ENCODE measurements at regions not wholly inside any gene's neighbourhood (a gene's known extent, or its start where the extent isn't known, plus 50 kb on each side); places are given as distances from the start of the nearest gene placed in this dataset.

DNA sequence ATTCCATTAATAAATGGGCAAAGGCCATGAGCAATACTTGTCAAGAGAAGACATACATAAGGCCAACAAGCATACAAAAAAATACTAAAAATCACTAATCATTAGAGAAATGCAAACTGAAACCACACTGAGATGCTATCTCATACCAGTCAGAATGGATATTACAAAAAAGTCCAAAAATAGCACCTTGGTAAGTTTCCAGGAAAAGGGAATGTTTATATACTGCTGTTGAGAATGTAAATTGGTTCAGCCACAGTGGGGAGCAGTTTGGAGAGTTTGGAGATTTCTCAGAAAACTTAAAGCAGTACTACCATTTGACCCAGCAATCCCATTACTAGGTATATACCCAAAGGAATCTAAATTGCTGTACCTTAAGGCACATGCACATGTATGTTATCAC is 467.7 kb downstream of the CDH11 start:
- no peak for DNase-seq (ENCODE audit: low read depth in 2 of 2)

DNA sequence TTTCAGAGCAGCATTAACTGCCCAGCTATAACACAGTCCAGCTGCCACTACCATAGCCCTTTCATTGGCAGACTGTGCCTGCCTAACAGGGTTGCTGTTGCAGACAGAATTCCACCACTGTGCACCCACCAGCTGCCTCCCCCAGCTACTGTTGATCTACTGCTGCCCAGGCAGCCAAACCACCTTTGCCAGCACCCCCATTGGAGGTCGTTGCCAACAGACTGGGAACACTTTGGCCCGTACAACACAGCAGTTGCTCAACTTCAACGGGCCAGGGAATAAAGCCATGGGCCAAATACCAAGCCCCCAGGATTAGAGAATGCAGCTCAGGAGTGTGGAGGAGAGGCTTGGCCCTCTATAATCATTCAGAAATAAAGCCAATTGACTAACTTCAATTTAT is 473.6 kb downstream of the CDH11 start:
- DNase-seq (ENCODE audit: low read depth in 2 of 2), result no peak

DNA sequence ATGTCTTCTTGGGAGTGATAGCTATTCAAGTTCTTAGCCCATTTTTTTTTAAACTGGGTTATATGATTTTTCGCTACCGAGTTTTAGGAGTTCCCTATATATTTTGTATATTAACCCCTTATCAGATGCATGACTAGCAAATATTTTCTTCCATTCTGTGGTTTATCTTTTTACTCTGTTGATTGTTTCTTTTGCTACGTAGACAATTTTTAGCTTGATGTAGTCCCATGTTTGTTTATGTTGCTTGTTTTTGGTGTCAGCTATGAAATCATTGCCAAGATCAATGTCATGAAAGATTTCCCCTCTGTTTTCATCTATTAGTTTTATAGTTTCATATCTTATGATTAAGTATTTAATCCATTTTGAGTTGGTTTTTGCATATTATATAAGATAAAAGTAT is 480.5 kb downstream of the CDH11 start:
- DNase-seq (ENCODE audit: low read depth in 2 of 2), result no peak

DNA sequence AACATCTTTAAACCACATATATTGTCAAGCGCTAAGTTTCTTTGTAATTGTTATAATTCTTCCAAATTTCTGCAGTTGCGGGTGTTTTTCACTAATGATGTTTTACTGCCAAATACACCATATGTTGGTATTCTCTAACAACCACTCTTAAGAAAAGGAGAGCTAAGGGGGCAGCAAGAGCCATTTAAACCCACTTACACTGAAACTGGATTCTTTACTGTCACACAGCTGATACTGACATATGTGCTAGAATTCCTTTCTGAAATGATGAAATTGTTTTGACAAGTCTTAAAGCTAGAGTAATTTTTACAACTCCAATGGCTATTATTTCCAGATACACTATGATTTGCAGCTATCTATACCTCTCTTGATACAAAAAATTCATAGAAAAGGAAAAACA is 483.1 kb downstream of the CDH11 start:
- DNase-seq (ENCODE audit: low read depth in 2 of 2), result no peak

DNA sequence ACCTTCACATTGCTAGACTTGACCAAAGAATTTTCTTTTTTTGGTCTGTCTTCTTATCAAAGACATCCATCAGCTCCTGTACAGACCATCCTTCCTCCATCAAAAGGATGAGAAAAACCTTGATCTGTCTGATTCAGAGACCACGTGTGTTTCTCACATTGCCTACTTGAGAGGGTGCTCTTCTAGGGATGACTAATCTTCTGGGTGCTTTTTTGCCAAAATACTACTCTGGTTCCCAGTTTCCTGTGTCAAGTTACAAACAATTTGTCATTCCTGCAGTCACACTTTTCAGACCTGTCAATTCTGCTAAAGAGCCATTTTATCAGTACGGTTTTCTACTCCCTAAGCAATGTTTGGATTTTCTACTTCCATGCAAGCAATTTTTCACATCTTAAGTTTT is 492.2 kb downstream of the CDH11 start:
- no peak for DNase-seq (ENCODE audit: low read depth in 2 of 2)

DNA sequence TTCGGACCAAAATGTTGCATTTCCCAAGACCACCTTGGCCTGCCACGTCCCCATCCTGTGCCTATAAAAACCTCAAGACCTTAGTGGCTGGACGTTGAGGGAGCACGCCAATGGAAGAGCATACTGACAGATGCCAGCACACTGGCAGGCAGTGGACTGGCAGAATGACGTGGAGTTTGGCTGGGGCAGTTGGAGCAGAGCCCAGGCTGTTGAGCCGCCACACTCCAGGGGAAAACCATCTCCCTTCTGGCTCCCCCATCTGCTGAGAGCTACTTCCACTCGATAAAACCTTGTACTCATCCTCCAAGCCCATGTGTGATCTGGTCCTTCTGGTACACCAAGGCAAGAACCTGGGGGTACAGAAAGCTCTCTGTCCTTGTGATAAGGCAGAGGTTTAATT is 494.1 kb downstream of the CDH11 start:
- no peak for DNase-seq (ENCODE audit: low read depth in 2 of 2)

DNA sequence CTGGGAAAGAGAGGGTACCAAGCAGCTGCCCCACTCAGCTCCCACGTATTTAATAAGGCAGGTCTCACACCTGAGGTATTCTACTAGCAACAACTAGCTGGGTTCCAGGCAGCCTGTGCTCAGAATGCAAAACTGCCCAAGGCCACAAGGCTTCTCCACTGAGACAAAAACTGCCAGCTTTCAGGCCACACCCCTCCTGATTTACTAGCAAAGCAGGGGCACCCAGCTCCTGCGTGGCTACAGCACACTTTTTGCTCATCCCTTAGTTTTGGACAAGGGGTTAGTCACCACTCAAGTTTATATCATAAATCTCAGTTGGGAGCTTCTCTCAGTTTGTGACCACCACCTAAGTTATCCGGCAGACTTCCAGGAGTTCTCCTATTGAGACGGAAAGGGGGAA is 494.6 kb downstream of the CDH11 start:
- DNase-seq (ENCODE audit: low read depth in 2 of 2), result no peak

DNA sequence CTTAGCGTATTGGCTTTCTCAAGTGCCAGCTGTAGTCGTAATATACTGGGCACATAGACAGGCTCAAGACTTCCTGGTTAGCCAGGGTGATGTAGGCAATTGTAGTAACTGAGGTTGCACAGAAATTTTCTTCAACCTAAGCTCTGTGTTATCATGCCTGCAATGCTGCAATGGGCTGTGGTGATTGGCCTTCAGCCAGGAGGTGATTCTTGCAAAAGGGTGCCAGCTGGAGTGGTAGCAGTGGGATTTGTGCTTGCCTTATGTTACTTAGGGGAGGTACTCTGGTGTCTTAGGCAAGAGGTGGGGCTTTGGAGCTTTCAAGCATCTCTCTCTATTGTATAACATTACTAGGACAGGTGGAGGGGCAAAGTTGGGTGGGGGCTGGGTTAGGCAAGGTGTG is 495.1 kb downstream of the CDH11 start:
- no peak for DNase-seq (ENCODE audit: low read depth in 2 of 2)

DNA sequence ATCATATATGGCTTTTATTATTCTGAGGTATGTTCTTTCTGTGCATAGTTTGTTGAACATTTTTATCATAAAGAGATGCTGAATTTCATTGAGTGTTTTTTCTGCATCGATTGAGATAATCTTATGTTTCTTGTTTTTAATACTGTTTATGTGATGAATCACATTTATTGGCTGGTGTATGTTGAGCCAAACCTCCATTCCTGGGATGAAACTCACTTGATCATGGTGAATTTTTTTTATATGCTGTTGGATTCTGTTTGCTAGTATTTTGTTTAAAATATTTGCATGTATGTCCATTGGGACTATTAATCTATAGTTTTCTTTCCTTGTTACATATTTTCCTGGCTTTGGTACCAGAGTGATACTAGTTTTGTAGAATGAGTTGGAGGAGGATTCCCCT is 500.2 kb downstream of the CDH11 start:
- no peak for DNase-seq (ENCODE audit: low read depth in 2 of 2)

DNA sequence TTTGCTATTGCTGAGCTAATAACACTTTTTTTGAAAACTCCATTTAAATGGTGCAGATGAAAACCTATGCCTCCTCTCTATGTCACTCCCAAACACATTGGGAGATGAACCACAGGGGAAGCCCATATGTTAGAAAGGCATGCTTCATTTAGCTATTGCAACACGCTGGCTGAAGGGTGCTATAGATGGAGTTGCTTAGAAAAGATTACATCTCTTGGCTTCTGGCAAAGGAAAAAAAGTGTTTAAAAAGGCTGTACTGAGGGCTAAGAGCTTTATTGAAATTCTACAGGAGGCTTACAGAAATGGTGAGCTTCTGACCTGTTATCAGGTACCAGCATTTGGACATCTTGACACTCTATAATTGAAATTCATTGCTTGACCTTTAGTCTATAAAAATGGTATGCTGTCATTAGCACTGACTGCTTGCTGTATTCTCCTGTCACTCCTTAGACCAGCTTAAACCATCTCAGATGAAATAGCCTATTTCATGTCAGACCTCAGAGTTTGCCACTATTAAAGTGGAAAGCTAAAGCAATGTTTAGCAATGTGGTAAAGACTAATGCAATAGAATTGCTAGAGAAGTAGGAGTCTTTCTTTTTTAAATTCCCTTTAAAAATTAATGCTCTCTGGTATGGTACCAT is 503.9 kb downstream of the CDH11 start:
- DNase-seq (ENCODE audit: low read depth in 2 of 2), result no peak

DNA sequence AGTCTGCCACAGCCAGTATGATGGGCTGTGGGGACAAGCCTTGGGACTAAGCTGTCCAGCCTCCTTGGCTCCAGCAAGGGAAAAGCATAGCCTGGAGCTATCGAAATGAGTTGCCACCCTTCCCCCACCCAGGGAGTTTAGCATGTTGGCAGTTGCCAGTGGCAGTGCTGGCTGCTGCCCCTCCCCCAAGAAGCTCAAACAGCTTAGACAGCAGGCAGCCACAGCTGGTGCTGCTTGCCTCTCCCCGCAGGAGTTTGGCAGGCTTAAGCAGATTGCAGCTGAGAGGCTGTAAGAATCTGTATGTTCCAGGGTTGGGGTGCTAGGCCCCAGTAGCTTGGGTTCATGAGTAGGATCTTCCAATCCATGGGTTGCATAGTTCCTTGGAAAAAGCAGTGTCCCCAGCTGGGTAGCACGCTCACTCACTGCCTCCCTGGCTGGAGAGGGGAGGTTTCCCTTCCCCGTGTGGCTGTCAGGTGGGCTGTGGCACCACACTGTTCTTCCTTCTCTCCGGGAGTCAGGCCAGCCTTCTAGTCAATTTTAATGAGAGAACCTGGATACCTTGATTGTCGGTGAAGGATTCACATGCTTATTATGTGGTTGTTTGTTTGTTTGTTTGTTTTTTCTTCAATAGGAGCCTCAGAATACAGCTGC is 506.1 kb downstream of the CDH11 start:
- DNase-seq (ENCODE audit: low read depth in 2 of 2), result no peak

DNA sequence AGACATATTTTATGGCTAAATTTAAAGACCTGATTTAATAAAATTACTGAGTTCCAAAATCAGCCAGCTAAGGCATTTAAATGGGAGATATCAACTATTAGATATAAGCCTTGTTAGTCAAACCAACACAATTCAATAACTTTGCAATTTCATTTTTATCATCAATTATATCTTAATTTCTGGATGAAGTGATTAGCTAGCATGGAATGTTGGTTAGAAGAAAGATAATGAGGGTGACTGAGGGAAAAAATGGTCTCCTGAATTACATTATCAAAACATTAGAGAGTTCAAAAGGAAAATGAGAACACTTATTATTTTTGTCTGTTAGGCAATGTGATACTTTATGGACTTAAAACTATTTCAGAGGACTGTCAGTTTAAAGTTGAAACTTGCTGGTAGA is 525.7 kb downstream of the CDH11 start:
- DNase-seq (ENCODE audit: low read depth in 2 of 2), result no peak

DNA sequence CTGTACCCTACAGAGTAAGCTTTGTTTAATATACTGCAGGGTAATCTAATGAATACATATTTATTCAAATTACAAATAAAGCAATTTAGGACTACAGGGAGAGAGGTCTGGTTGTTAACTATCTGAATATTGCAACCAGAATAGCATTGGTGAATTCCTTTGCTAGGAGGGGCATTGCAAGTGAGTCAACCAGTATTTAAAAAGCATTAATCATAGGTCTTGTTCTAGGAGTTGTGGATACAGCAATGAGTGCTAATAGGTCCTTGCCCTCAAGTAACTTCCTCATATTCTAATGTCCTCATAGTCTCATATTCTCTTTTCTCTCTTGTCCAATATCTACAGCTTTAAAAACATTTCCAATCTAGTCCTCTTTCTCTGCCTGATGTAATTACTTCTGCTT is 531.4 kb downstream of the CDH11 start:
- DNase-seq (ENCODE audit: low read depth in 2 of 2), result no peak

DNA sequence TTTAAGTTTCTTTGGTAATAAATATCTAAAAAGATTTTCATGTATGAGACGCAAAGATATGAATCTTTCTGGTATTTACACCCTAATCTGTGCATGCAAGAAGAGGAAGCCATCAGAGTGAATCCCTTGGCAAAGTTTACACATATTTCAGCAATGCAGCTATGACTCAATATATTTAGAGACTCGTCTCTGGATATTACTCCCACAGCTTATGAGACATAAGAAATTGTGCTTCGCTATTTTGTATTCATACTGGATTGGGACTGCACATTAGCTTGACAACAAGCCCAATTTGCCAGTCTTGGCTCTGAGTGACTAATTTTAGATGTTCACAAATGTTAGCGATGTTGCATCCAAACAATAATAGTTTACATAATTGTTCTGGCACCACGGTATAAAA is 532.0 kb downstream of the CDH11 start:
- no peak for DNase-seq (ENCODE audit: low read depth in 2 of 2)

DNA sequence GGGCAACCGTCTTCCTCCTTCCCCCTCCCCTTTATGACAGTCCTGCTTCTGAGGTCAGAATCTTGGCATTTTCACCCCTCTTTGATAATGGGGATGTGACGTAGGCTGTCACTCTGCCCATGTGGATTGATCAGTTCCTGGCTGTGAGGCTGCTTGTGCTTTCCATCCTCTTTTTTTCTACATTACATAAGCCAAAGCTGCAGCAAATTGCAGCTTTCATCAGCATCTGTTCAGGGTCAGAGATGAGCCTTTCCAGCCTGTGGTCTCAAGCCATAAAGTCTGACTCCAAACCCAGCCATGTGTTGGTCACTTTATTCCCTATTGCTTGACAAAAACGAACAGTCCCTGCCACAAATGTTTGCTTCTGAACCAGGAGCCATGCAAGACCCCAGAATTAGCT is 535.1 kb downstream of the CDH11 start:
- DNase-seq (ENCODE audit: low read depth in 2 of 2), result no peak

DNA sequence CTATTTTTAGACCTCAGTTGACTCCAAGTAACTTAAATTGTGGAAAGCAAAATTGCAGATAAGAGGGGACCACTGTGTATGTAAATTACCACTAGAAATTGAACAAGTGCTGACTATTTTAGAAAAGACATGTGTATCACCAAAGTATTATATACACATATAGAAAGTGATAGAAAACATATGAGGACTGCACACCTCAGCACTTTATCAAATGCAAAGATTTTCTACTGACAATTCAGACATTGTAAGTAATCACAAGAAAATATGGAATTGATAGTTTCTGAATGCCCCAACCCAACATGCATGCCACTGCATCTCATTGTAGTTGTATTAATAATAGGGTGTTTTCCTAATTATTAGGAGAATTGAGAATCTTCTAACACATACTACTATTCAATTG is 536.5 kb downstream of the CDH11 start:
- no peak for DNase-seq (ENCODE audit: low read depth in 2 of 2)

DNA sequence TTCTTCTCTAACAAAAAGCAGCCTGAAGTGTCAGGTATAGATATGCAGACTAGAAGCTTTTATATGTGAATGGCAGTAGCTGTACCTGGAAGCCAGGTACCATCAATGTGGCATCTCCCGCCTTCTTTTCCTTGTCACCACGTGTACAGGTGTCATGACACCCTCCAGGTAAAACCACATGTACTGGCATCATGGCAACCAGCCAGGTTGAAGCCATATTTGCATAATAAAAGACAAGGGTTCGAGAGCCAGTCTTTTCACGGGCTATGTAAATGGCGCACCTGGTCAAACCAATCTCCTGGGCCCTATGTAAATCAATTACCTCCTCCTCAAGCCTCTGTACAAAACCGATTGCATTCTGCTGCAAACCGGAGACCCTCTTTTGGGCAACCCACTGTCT is 541.3 kb downstream of the CDH11 start:
- DNase-seq (ENCODE audit: low read depth in 2 of 2), result no peak

DNA sequence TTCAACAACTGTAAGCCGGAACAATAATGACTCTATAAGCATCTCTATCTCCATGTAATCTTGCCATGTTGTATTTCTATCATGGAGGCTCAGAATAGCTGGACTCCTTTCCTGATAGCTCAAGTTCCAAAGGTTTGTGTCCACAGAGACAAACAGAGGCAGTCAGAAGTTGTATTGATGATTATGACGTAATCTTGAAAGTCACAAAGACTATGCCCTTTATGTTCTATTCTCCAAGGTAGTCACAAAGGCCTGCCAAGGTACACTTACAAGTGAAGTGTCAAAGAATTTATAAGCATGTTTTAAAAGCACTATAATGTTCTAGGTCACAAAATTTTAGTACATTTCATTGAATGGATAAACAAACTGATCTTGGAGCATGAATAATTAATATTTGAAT is 542.2 kb downstream of the CDH11 start:
- DNase-seq (ENCODE audit: low read depth in 2 of 2), result no peak

DNA sequence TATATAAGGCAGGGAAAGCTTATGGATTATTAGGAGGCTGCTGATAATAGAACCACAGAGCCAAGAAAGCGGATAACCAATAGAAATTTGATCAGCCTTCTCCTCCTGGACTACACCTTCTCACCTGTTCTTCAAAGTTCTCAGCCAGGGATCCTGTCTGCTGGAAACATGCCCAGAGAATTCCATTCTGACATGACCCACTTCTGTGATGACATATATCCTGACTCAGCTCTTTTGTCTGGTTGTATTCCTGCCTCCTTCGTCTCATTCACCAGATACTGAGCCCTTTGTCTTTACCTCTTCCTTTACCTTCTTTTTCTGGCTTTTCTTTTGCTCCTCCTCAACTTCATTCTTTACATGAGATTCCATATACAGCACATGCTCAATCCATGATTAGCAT is 576.1 kb downstream of the CDH11 start:
- DNase-seq (ENCODE audit: low read depth in 2 of 2), result no peak

DNA sequence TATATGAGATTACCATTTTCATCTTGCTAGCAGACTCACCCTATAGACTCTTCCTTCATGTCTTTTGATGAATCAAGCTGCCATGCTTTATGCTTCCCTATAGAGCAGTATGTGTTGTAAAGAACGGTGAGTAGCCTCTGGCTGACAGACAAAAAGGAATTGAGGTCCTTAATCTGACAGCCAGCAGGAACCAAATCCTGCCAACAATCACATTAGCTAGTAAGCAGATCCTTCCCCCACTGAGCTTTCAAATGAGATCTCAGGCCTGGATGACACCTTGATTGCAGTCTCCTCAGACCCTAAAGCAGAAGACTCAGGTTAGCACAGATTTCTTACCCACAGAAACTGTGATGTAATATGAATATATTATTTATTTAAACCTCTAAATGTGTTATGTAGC is 577.0 kb downstream of the CDH11 start:
- no peak for DNase-seq (ENCODE audit: low read depth in 2 of 2)

DNA sequence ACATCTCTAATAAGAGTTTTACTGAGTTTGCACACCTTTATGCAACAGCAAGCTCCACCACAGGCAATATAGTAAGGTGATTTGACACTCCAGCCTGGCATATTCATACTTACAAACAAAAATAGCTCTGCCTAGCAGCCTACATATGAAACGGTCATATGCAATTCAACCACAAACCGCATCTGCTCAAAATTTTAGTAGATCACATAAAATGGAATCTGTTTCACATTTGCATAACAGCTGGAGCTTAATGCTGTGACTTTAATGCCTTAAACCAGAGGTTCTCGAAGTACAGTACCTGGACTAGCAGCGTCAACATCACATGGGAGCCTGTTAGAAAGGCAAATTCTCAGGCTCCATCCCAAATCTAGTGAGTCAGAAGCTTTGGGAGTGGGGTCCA is 578.4 kb downstream of the CDH11 start:
- no peak for DNase-seq (ENCODE audit: low read depth in 2 of 2)

DNA sequence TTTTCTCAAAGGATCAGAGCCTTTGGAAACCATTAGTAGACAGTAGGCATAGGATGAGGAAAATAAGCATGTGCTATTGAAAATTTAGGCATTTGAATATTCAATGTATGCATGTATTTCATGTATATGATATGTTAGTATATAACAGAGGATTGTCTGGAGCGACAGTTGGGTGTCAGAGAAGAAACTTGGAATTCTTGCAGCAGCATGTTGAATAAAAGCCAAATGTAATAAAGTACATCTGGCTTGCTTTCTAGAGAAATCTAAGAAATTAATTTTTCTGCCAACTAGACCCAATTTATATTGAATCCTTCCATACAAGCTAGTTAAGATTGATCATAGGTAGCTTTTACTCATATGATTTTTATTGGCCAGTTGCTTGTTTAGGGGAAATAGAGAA is 578.8 kb downstream of the CDH11 start:
- no peak for DNase-seq (ENCODE audit: low read depth in 2 of 2)

DNA sequence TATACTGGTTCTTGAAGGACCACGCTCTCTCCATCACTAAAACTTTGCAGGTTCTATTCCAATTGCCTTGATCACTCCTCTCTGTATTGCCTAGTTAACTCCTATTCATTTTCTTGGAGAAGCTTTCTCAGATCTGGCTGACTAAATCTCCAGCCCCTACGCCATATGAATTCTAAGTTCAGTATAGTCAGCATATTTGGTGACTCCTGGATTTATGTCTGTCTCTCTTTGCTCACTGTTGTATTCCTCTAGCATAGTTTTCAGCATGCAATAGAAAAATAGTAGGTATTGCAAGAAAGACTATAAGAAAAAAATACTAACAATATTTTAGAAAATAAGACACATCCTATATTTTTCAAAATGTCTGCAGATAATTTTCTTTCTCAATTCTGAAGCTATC is 579.7 kb downstream of the CDH11 start:
- DNase-seq (ENCODE audit: low read depth in 2 of 2), result no peak

DNA sequence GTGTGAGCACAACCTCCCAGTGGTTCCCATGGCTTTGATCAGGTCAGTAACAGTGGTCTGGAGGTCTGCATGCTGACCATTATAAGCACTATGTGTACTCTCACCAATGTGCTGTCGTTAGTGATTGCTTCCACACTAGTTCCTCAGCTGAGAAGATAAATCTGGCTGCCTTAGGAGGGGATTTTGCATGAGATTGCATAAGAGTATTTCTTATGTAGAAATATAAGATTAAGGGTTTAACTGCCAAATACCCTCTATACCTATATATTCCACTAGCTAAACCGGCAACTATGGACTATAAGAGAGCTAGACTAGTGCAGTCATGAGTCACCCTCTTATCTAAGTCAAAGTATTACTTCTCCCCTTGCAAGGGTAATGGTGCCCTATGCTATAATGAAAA is 580.2 kb downstream of the CDH11 start:
- no peak for DNase-seq (ENCODE audit: low read depth in 2 of 2)

Data from stimulated activated CD4-positive, alpha-beta T cell treated with anti-CD3 and anti-CD28 coated beads, Interleukin-4, amount 100 ng/mL, for 48 hours (primary cell).